ENCODE measurements at regions not wholly inside any gene's neighbourhood (a gene's known extent, or its start where the extent isn't known, plus 50 kb on each side); places are given as distances from the start of the nearest gene placed in this dataset.
A peak's percentile ranks its signal among the peaks of the same experiment; 100 is the strongest.

- peak overlapping the region; percentile 77 for H3K27ac Mint-ChIP-seq
- DNase-seq, result peak; percentile 3
- H3K27me3 Mint-ChIP-seq, result peaks cover 4% of the 10 kb centered on the region
- H3K4me1 Mint-ChIP-seq, result peaks cover 11% of the 10 kb centered on the region
- H3K36me3 Mint-ChIP-seq, result no peaks in the 10 kb centered on the region
- no peak overlapping the region for H3K4me3 Mint-ChIP-seq
- H3K9me3 Mint-ChIP-seq, result no peaks in the 10 kb centered on the region
Observed at GRCh38 chr22:33116841-33117547, 58.8 kb upstream of the SYN3 start.

DNA sequence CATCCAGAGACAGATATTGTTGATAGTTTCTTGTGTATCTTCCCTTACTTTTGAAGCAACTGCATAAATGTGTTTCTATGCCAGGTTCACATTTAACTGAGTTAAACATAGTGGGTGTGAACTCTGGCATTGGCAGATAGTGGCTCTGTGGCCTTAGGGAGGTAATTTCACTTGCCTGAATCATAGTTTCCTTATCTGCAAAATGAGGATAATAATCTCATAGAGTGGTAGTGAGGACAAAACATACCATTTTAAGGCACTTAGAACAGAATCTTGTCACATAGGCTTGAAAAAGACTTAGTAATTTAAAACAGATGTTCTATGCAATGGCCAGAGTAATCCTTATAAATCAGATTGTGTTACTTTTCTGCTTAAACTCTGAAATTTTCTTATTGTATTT is 56.4 kb upstream of the SYN3 start:
- H3K27ac Mint-ChIP-seq, result no peak overlapping the region
- no peak overlapping the region for H3K4me3 Mint-ChIP-seq
- H3K9me3 Mint-ChIP-seq, result no peaks in the 10 kb centered on the region
- peaks cover 15% of the 10 kb centered on the region for H3K4me1 Mint-ChIP-seq
- no peak for DNase-seq
- H3K36me3 Mint-ChIP-seq, result no peaks in the 10 kb centered on the region
- peaks cover 4% of the 10 kb centered on the region for H3K27me3 Mint-ChIP-seq

GRCh38 chr22:33112580-33112979 is 54.4 kb upstream of the SYN3 start:
- no peak for DNase-seq
- H3K27me3 Mint-ChIP-seq, result peaks cover 4% of the 10 kb centered on the region
- H3K9me3 Mint-ChIP-seq, result no peaks in the 10 kb centered on the region
- no peak overlapping the region for H3K4me3 Mint-ChIP-seq
- peaks cover 15% of the 10 kb centered on the region for H3K4me1 Mint-ChIP-seq
- H3K27ac Mint-ChIP-seq, result no peak overlapping the region
- no peaks in the 10 kb centered on the region for H3K36me3 Mint-ChIP-seq

GRCh38 chr22:33111491-33111890 is 53.3 kb upstream of the SYN3 start:
- Mint-ChIP-seq H3K4me1 (peaks cover 8% of the 10 kb centered on the region), H3K9me3 (no peaks in the 10 kb centered on the region), H3K27me3 (peaks cover 9% of the 10 kb centered on the region), H3K4me3 (no peak overlapping the region), H3K27ac (no peak overlapping the region), H3K36me3 (no peaks in the 10 kb centered on the region)
- DNase-seq, result no peak

GRCh38 chr22:33110562-33111163 is 52.5 kb upstream of the SYN3 start:
- Mint-ChIP-seq H3K36me3 (no peaks in the 10 kb centered on the region), H3K4me3 (no peak overlapping the region), H3K27ac (no peak overlapping the region), H3K9me3 (no peaks in the 10 kb centered on the region), H3K4me1 (peaks cover 8% of the 10 kb centered on the region), H3K27me3 (peaks cover 10% of the 10 kb centered on the region)
- DNase-seq, result no peak

GRCh38 chr22:33109514-33110430 is 51.6 kb upstream of the SYN3 start:
- Mint-ChIP-seq H3K9me3 (no peaks in the 10 kb centered on the region), H3K4me3 (no peak overlapping the region), H3K27me3 (peaks cover 15% of the 10 kb centered on the region)

DNA sequence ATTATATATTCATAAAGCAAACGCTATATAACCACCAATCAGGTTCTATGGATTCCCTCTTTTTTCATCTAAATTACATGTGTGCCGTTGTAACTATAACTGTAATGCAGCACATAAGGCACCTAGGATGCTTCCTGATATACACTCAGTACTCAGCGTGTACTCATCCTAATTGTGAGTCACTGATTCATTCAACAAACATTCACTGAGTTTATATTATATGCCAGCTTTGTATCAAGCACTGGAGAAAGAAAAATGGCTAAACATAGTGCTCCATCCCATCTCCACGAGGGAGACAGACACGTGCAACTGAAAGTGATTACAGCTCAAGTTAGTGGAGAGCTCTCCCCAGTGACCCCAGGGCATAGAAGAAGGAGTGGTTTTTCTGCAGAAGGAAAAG is 49.9 kb upstream of the SYN3 start:
- Mint-ChIP-seq H3K27me3 (peaks cover 15% of the 10 kb centered on the region), H3K36me3 (no peaks in the 10 kb centered on the region), H3K4me1 (peaks cover 8% of the 10 kb centered on the region), H3K9me3 (peaks cover 5% of the 10 kb centered on the region), H3K27ac (no peak overlapping the region), H3K4me3 (no peak overlapping the region)
- DNase-seq, result no peak

More at GRCh38 chr22:33109514-33110430, 51.6 kb upstream of the SYN3 start:
- no peak for DNase-seq
- Mint-ChIP-seq H3K4me1 (peaks cover 8% of the 10 kb centered on the region), H3K36me3 (no peaks in the 10 kb centered on the region), H3K27ac (no peak overlapping the region)

All from activated naive CD8-positive, alpha-beta T cell treated with anti-CD3 and anti-CD28 coated beads for 36 hours (primary cell).